Tibial nerve (tissue), 4 donors: ENCODE measurements at regions not wholly inside any gene's neighbourhood (a gene's known extent, or its start where the extent isn't known, plus 50 kb on each side); places are given as distances from the start of the nearest gene placed in this dataset.

Experiments used
- DNase-seq, 2 donors: peaks; one replicate each; pipeline ENCODE4 v3.0.0-alpha.2; 2019; ENCODE audit warnings: low spot score in 2 of 2
- H3K27ac ChIP-seq, 4 donors: fragments of 200-600 bp; sonication (generic) in 3 of 4; one replicate each; pipeline ENCODE4 v1.5.1; 2017 to 2019; ENCODE audit warnings: mild to moderate bottlenecking in 1 of 4
- H3K27me3 ChIP-seq, 2 donors: fragments of 200-600 bp; sonication (generic) in 1 of 2; one replicate each; pipeline versions ENCODE4 v1.5.1 to v1.6.0; 2017 to 2019
- H3K36me3 ChIP-seq, 3 donors: fragments of 200-600 bp; sonication (generic); one replicate each; pipeline ENCODE4 v1.5.1; 2018 to 2019
- H3K4me1 ChIP-seq, 4 donors: fragments of 200-600 bp; sonication (generic) in 3 of 4; one replicate each; pipeline ENCODE4 v1.5.1; 2017 to 2019
- H3K4me3 ChIP-seq, 4 donors: fragments of 200-600 bp; sonication (generic) in 3 of 4; one replicate each; pipeline ENCODE4 v1.5.1; 2017 to 2019; ENCODE audit warnings: mild to moderate bottlenecking in 1 of 4, moderate library complexity in 1 of 4
- H3K9me3 ChIP-seq, 4 donors: fragments of 200-600 bp; sonication (generic) in 3 of 4; one replicate each; pipeline ENCODE4 v1.5.1; 2017 to 2019
- EP300 ChIP-seq, 2 donors: sonication (generic); formaldehyde crosslinking; IDR thresholded peaks; one replicate each; pipeline ENCODE4 v1.6.1; 2017; ENCODE audit warnings: antibody characterized with exemption in 2 of 2, mild to moderate bottlenecking in 1 of 2
- POLR2A ChIP-seq, 2 donors: fragments of 450-650 bp; IDR thresholded peaks; one replicate each; pipeline ENCODE4 v1.6.1; 2017; ENCODE audit warnings: antibody characterized with exemption in 2 of 2, mild to moderate bottlenecking in 2 of 2, moderate library complexity in 2 of 2
- WGBS, 2 donors: methylation state at CpG; one replicate each; pipeline ENCODE4 v1.1.5; 2018; 5-methylcytosine and 5-hydroxymethylcytosine counted together
- TF ChIP-seq, protein P1 (sequence below), 5 experiments: fragments of 200-600 bp in 3 of 5; fragments of 450-650 bp in 2 of 5; sonication (generic) in 3 of 5; IDR thresholded peaks; one replicate each; pipeline ENCODE4 v1.5.1; 2016 to 2019; ENCODE audit warnings: antibody characterized with exemption in 5 of 5, mild to moderate bottlenecking in 3 of 5, moderate library complexity in 2 of 5

DNA sequence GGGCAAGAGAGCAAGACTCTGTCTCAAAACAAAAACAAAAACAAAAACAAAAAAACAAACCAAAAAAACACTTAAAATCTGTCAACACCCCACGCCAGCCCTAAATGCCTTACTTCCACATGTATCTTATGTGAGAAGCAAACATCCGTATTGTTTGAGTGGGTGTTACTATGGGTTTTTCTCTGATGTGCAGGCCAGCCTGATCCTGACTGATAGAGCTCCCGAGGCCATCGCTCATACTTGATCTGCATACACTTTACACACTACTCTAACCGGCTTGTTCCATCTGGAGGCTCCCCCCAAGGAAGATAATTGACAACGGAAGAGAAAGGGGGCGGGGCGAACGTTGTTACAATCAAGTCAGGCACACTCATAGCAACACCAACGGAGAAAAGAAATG is 237.4 kb downstream of the TBL1XR1 start:
- H3K27me3 ChIP-seq = no peaks in the 10 kb centered on the region
- DNase-seq = no peak
- H3K4me3 ChIP-seq = no peak overlapping the region
- WGBS, 2 donors = 87 to 91% methylated on average over 10 of the region's 10 CpGs
- TF ChIP-seq EP300 (IDR thresholded peaks at IDR 0.05) (no peak), POLR2A (IDR thresholded peaks at IDR 0.05) (no peak)
- TF ChIP-seq, protein P1, sequence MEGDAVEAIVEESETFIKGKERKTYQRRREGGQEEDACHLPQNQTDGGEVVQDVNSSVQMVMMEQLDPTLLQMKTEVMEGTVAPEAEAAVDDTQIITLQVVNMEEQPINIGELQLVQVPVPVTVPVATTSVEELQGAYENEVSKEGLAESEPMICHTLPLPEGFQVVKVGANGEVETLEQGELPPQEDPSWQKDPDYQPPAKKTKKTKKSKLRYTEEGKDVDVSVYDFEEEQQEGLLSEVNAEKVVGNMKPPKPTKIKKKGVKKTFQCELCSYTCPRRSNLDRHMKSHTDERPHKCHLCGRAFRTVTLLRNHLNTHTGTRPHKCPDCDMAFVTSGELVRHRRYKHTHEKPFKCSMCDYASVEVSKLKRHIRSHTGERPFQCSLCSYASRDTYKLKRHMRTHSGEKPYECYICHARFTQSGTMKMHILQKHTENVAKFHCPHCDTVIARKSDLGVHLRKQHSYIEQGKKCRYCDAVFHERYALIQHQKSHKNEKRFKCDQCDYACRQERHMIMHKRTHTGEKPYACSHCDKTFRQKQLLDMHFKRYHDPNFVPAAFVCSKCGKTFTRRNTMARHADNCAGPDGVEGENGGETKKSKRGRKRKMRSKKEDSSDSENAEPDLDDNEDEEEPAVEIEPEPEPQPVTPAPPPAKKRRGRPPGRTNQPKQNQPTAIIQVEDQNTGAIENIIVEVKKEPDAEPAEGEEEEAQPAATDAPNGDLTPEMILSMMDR (IDR thresholded peaks at IDR 0.05) = no peak
- H3K27ac ChIP-seq = no peak overlapping the region
- H3K4me1 ChIP-seq = no peaks in the 10 kb centered on the region
- no peaks in the 10 kb centered on the region for H3K36me3 ChIP-seq
- H3K9me3 ChIP-seq = peaks cover 0 to 5% (median 0%) of the 10 kb centered on the region in 4 donors

DNA sequence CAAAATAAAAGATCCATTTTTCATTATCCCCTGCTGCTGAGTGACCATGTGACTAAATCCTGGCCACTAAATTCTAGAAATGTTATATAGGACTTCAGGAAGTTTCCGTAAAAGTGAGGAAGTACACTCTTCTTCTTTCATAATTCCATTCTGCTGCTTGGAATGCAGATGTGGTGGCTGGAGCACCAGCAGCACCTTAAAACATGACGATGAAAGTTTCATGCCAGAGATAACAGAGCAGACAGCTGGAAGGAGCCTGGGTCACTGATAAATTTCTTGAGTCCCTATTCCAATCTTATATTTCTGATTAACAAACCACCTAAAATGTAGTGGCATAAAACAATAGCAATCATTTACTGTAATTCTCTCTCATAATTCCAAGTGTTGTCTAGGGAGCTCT is 238.7 kb downstream of the TBL1XR1 start:
- Histone ChIP-seq H3K27ac (no peak overlapping the region), H3K4me1 (peaks cover 0 to 4% (median 0%) of the 10 kb centered on the region in 4 donors), H3K36me3 (no peaks in the 10 kb centered on the region), H3K4me3 (no peak overlapping the region), H3K9me3 (peaks cover 0 to 5% (median 0%) of the 10 kb centered on the region in 4 donors), H3K27me3 (no peaks in the 10 kb centered on the region)
- 89 to 98% methylated on average over 2 of the region's 2 CpGs for WGBS, 2 donors
- DNase-seq = no peak
- TF ChIP-seq EP300 (IDR thresholded peaks at IDR 0.05) (no peak), POLR2A (IDR thresholded peaks at IDR 0.05) (no peak)
- TF ChIP-seq, protein P1 (IDR thresholded peaks at IDR 0.05) = no peak

DNA sequence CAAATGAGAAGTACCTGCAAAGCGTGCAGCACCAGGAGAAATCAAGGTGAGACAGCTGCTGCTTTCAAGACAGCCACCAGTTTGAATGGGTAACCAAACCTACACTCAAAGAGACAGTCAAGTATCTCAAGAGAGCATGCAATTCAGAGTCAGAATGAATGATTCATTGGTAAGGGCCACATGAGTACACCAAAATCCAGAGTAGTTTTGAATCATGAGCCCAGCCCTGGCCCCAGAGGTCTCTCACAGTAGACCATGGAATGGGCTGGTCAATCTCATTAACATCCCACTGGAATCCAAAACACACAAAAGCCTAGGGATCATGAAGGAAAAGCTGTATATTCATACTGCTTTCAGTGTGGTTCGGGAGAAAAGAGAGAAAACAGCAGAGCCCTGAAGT is 242.8 kb downstream of the TBL1XR1 start:
- Histone ChIP-seq H3K36me3 (no peaks in the 10 kb centered on the region), H3K27me3 (no peaks in the 10 kb centered on the region), H3K9me3 (no peaks in the 10 kb centered on the region), H3K4me3 (no peak overlapping the region), H3K4me1 (peaks cover 0 to 4% (median 0%) of the 10 kb centered on the region in 4 donors), H3K27ac (no peak overlapping the region)
- no peak for DNase-seq
- TF ChIP-seq EP300 (IDR thresholded peaks at IDR 0.05) = no peak
- no peak for TF ChIP-seq POLR2A (IDR thresholded peaks at IDR 0.05)
- TF ChIP-seq, protein P1 (IDR thresholded peaks at IDR 0.05) = no peak
- 87 to 94% methylated on average over 2 of the region's 2 CpGs for WGBS, 2 donors

DNA sequence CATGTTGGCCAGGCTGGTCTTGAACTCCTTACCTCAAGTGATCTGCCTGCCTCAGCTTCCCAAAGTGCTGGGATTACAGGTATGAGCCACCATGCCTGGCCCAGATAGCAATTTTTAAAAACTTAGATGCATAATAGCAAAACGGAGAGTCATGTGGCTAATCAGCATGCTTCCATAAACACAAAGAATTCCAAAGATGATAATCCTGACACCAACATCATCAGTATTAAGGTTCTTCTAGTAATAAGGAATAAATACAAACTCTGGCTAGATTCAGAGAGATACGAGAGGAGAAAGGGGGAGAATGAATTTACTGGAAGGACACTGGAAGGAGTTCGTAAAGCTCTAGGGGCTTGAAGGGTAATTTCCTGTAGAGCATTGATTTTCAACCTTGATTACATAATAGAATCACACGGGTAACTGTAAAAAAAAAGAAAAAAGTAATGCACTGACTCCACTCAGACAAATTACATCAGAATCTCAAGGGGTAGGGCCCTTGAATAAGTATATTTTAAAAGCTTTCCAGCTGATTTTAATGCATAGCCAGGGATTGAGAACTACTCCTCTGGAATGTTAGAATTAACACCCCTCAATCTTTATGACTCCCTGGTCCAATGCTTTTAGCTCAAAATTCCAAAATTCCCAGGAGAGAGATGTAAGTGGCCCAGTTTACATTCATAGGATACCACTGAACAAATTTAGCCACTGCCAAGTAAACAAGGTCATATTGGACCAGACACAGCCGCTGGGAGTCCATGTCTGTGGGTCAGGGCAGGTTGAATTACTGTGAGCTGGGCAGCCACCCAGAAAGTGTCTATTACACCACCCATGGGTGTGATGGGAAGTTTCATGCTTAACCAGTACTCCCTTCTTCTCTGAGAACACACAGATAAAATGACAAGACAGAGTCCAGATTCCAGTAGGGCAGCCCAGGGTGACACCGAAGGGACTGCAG is 243.9 kb downstream of the TBL1XR1 start:
- H3K36me3 ChIP-seq = no peaks in the 10 kb centered on the region
- H3K4me3 ChIP-seq = no peak overlapping the region
- no peaks in the 10 kb centered on the region for H3K27me3 ChIP-seq
- TF ChIP-seq EP300 (IDR thresholded peaks at IDR 0.05) (no peak), POLR2A (IDR thresholded peaks at IDR 0.05) (no peak)
- TF ChIP-seq, protein P1 (IDR thresholded peaks at IDR 0.05) = no peak
- 42 to 45% methylated on average over 6 of the region's 6 CpGs for WGBS, 2 donors
- H3K4me1 ChIP-seq = peaks cover 0 to 4% (median 0%) of the 10 kb centered on the region in 4 donors
- H3K9me3 ChIP-seq = no peaks in the 10 kb centered on the region
- peak; percentile 21 to 31 for DNase-seq
- H3K27ac ChIP-seq = no peak overlapping the region

DNA sequence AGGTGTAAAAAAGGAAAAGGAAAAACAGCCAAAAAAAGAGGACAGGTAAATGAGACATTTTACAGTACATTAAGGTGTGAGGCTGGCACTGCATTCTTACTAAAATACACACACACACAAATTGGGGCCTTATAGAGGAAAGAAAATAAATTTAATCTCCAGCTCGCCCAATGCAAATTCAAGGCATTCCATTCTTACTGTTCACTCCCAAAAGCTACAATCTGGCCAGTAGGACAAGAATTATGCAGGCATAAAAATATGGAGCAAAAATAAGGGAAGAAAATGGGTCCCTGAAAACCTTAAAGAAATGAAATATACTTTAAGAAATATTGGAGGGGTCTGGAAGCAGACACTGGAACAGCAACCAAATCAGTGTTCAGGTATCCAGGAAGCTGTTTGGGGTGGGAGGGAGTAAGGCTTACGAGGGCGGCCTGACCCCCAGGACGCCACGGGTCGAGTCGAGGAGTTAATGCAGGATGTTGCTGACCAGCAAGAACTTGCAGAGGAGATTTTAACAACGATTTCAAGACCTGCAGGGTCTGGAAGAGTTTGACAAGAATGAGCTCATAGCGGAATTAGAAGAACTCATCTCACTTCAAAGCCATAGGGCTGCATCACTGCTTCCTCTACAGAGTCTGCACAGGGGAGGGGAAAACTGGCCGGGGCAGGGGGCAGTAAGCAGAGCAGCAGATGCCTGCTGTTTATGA is 245.5 kb downstream of the TBL1XR1 start:
- no peaks in the 10 kb centered on the region for H3K9me3 ChIP-seq
- H3K27me3 ChIP-seq = no peaks in the 10 kb centered on the region
- H3K4me1 ChIP-seq = peaks cover 0 to 4% (median 0%) of the 10 kb centered on the region in 4 donors
- no peaks in the 10 kb centered on the region for H3K36me3 ChIP-seq
- no peak overlapping the region for H3K27ac ChIP-seq
- no peak overlapping the region for H3K4me3 ChIP-seq
- TF ChIP-seq, protein P1 (IDR thresholded peaks at IDR 0.05) = no peak
- no peak for TF ChIP-seq POLR2A (IDR thresholded peaks at IDR 0.05)
- TF ChIP-seq EP300 (IDR thresholded peaks at IDR 0.05) = no peak
- 64 to 68% methylated on average over 10 of the region's 10 CpGs for WGBS, 2 donors
- no peak for DNase-seq
